ENCODE measurements at regions not wholly inside any gene's neighbourhood (a gene's known extent, or its start where the extent isn't known, plus 50 kb on each side); places are given as distances from the start of the nearest gene placed in this dataset.

GRCh38 chr6:156652231-156652750 lies 124.9 kb upstream of the ARID1B start:
- Mint-ChIP-seq H3K4me1 (peaks cover 6% of the 10 kb centered on the region), H3K27ac (ENCODE audit: unreplicated experiment) (no peak overlapping the region), H3K27me3 (ENCODE audit: low read depth) (no peaks in the 10 kb centered on the region), H3K9me3 (peaks cover 2% of the 10 kb centered on the region), H3K4me3 (no peak overlapping the region), H3K36me3 (ENCODE audit: low read depth) (no peaks in the 10 kb centered on the region)
- DNase-seq (ENCODE audit: low read depth, low spot score): no peak
- TF ChIP-seq CTCF (conservative IDR thresholded peaks at IDR 0.05): no peak

- Mint-ChIP-seq H3K36me3 (ENCODE audit: low read depth) (no peaks in the 10 kb centered on the region), H3K27ac (ENCODE audit: unreplicated experiment) (no peak overlapping the region), H3K4me3 (no peak overlapping the region), H3K4me1 (no peaks in the 10 kb centered on the region), H3K9me3 (peaks cover 2% of the 10 kb centered on the region), H3K27me3 (ENCODE audit: low read depth) (no peaks in the 10 kb centered on the region)
- DNase-seq (ENCODE audit: low read depth, low spot score): no peak
- TF ChIP-seq CTCF (conservative IDR thresholded peaks at IDR 0.05): no peak
Measured at GRCh38 chr6:156651486-156651885, 125.7 kb upstream of the ARID1B start.

- no peaks in the 10 kb centered on the region for H3K36me3 Mint-ChIP-seq (ENCODE audit: low read depth)
- H3K9me3 Mint-ChIP-seq: peaks cover 2% of the 10 kb centered on the region
- no peak for DNase-seq (ENCODE audit: low read depth, low spot score)
Measured at GRCh38 chr6:156650896-156651390, 126.2 kb upstream of the ARID1B start.

GRCh38 chr6:156648616-156649015 lies 128.6 kb upstream of the ARID1B start:
- Mint-ChIP-seq H3K27ac (ENCODE audit: unreplicated experiment) (no peak overlapping the region), H3K9me3 (peaks cover 2% of the 10 kb centered on the region), H3K4me1 (no peaks in the 10 kb centered on the region), H3K4me3 (no peak overlapping the region), H3K36me3 (ENCODE audit: low read depth) (no peaks in the 10 kb centered on the region), H3K27me3 (ENCODE audit: low read depth) (no peaks in the 10 kb centered on the region)
- DNase-seq (ENCODE audit: low read depth, low spot score): no peak
- TF ChIP-seq CTCF (conservative IDR thresholded peaks at IDR 0.05): no peak

More at GRCh38 chr6:156650896-156651390, 126.2 kb upstream of the ARID1B start:
- H3K27me3 Mint-ChIP-seq (ENCODE audit: low read depth): no peaks in the 10 kb centered on the region
- H3K4me3 Mint-ChIP-seq: no peak overlapping the region
- H3K4me1 Mint-ChIP-seq: no peaks in the 10 kb centered on the region
- H3K27ac Mint-ChIP-seq (ENCODE audit: unreplicated experiment): no peak overlapping the region
- no peak for TF ChIP-seq CTCF (conservative IDR thresholded peaks at IDR 0.05)

GRCh38 chr6:156647991-156648390 lies 129.2 kb upstream of the ARID1B start:
- Mint-ChIP-seq H3K9me3 (no peaks in the 10 kb centered on the region), H3K27me3 (ENCODE audit: low read depth) (no peaks in the 10 kb centered on the region), H3K4me1 (no peaks in the 10 kb centered on the region), H3K36me3 (ENCODE audit: low read depth) (no peaks in the 10 kb centered on the region), H3K4me3 (no peak overlapping the region), H3K27ac (ENCODE audit: unreplicated experiment) (no peak overlapping the region)
- no peak for DNase-seq (ENCODE audit: low read depth, low spot score)
- TF ChIP-seq CTCF (conservative IDR thresholded peaks at IDR 0.05): no peak
